ENCODE measurements at regions not wholly inside any gene's neighbourhood (a gene's known extent, or its start where the extent isn't known, plus 50 kb on each side); places are given as distances from the start of the nearest gene placed in this dataset.

DNA sequence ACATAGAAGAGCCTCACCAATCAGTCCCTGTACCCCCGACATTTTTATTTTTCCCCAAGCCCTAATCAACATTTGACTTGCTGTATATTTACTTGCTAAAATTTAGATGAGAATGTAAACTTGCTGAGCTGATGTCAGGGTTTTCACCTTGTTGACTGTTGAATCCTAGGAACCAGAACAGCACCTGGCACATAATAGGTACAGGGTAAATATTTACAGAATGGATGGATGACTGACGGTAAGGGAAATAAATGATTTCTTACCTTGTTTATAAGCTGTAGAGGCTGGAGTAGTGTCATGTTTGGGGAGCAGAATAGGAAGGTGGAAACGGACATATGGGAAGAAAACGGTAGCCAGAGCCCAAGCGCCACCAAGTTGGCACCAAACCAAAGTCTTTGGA, 107.0 kb upstream of the NUDT12 start:
- TF ChIP-seq, protein P1, sequence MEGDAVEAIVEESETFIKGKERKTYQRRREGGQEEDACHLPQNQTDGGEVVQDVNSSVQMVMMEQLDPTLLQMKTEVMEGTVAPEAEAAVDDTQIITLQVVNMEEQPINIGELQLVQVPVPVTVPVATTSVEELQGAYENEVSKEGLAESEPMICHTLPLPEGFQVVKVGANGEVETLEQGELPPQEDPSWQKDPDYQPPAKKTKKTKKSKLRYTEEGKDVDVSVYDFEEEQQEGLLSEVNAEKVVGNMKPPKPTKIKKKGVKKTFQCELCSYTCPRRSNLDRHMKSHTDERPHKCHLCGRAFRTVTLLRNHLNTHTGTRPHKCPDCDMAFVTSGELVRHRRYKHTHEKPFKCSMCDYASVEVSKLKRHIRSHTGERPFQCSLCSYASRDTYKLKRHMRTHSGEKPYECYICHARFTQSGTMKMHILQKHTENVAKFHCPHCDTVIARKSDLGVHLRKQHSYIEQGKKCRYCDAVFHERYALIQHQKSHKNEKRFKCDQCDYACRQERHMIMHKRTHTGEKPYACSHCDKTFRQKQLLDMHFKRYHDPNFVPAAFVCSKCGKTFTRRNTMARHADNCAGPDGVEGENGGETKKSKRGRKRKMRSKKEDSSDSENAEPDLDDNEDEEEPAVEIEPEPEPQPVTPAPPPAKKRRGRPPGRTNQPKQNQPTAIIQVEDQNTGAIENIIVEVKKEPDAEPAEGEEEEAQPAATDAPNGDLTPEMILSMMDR (IDR thresholded peaks at IDR 0.05), result no peak
- TF ChIP-seq POLR2A (IDR thresholded peaks at IDR 0.05) (no peak), EP300 (IDR thresholded peaks at IDR 0.05) (no peak)

Measured in stomach (tissue), 4 donors.